Transverse colon (tissue), 4 donors: ENCODE measurements at regions not wholly inside any gene's neighbourhood (a gene's known extent, or its start where the extent isn't known, plus 50 kb on each side); places are given as distances from the start of the nearest gene placed in this dataset.
"Not testable (repeated sequence)": the region's sequence is repeated elsewhere in the genome, so short reads cannot be mapped to it uniquely, and the experiment has no call there.

Experiments
- EP300 ChIP-seq: sonication (generic); formaldehyde crosslinking; IDR thresholded peaks from one replicate; pipeline ENCODE4 v1.6.1; 2017; ENCODE audit warnings: antibody characterized with exemption, low read depth
- POLR2A ChIP-seq: fragments of 450-650 bp; IDR thresholded peaks from one replicate; pipeline ENCODE4 v1.6.1; 2016; ENCODE audit warnings: antibody characterized with exemption, mild to moderate bottlenecking, moderate library complexity
- POLR2AphosphoS5 ChIP-seq, 3 donors: sonication (generic); formaldehyde crosslinking; IDR thresholded peaks; one replicate each; pipeline ENCODE4 v1.6.1; 2016; ENCODE audit warnings: antibody characterized with exemption in 3 of 3
- TF ChIP-seq, protein P1 (sequence below), 5 experiments: fragments of 200-600 bp in 3 of 5; fragments of 450-650 bp in 2 of 5; sonication (generic) in 3 of 5; IDR thresholded peaks; 1 replicate in 2 of 5; 2 replicates in 3 of 5; pipeline ENCODE4 v1.5.1; 2016 to 2017; ENCODE audit warnings: antibody characterized with exemption in 5 of 5, inconsistent platforms in 3 of 5, mild to moderate bottlenecking in 2 of 5, moderate library complexity in 1 of 5

GRCh38 chr1:66424530-66424929, 109.4 kb upstream of the SGIP1 start:
- TF ChIP-seq, protein P1, sequence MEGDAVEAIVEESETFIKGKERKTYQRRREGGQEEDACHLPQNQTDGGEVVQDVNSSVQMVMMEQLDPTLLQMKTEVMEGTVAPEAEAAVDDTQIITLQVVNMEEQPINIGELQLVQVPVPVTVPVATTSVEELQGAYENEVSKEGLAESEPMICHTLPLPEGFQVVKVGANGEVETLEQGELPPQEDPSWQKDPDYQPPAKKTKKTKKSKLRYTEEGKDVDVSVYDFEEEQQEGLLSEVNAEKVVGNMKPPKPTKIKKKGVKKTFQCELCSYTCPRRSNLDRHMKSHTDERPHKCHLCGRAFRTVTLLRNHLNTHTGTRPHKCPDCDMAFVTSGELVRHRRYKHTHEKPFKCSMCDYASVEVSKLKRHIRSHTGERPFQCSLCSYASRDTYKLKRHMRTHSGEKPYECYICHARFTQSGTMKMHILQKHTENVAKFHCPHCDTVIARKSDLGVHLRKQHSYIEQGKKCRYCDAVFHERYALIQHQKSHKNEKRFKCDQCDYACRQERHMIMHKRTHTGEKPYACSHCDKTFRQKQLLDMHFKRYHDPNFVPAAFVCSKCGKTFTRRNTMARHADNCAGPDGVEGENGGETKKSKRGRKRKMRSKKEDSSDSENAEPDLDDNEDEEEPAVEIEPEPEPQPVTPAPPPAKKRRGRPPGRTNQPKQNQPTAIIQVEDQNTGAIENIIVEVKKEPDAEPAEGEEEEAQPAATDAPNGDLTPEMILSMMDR (IDR thresholded peaks at IDR 0.05) = not testable (repeated sequence)
- TF ChIP-seq POLR2AphosphoS5 (IDR thresholded peaks at IDR 0.05); EP300; POLR2A: not testable (repeated sequence)
